ENCODE measurements at regions not wholly inside any gene's neighbourhood (a gene's known extent, or its start where the extent isn't known, plus 50 kb on each side); places are given as distances from the start of the nearest gene placed in this dataset.

- no peak for TF ChIP-seq CTCF (IDR thresholded peaks at IDR 0.05)
- no peak overlapping the region for H3K4me3 ChIP-seq (replicated peaks in 1 of 3; ENCODE audit: low read depth in 2 of 3, low read length in 3 of 3)
- no peak for DNase-seq
- no peak overlapping the region for H3K9ac ChIP-seq (ENCODE audit: insufficient read depth, low read length, poor library complexity, severe bottlenecking)
- H3K79me2 ChIP-seq (ENCODE audit: insufficient read depth, low read length) = no peaks in the 10 kb centered on the region
- no peak overlapping the region for H3K27ac ChIP-seq (ENCODE audit: low read depth in 1 of 2, low read length in 2 of 2)
- Mint-ChIP-seq H3K4me1 (no peaks in the 10 kb centered on the region), H3K9me3 (peaks cover 0 to 7% (median 2%) of the 10 kb centered on the region in 7 donors), H3K27me3 (ENCODE audit: low read depth in 3 of 3) (peaks cover 0 to 2% (median 0%) of the 10 kb centered on the region in 3 donors), H3K36me3 (no peaks in the 10 kb centered on the region), H3K27ac (no peak overlapping the region), H3K4me3 (no peak overlapping the region)
- no peaks in the 10 kb centered on the region for H4K20me1 ChIP-seq (ENCODE audit: insufficient read depth, low read length)
- H3K9me3 ChIP-seq (replicated peaks in 1 of 2; ENCODE audit: control insufficient read depth in 1 of 2, insufficient read depth in 1 of 2, low read length in 2 of 2) = no peaks in the 10 kb centered on the region
- WGBS (ENCODE audit: insufficient coverage) = 93% methylated on average over 2 of the region's 2 CpGs
- no peaks in the 10 kb centered on the region for H3K36me3 ChIP-seq (replicated peaks in 1 of 2; ENCODE audit: control insufficient read depth in 1 of 2, insufficient read depth in 2 of 2, low read length in 2 of 2)
- no peak overlapping the region for H2AFZ ChIP-seq (ENCODE audit: insufficient read depth, low read depth, low read length, poor library complexity, severe bottlenecking)
- intact Hi-C loops (cut with micrococcal nuclease) = no loop called here
- H3K4me1 ChIP-seq (ENCODE audit: control insufficient read depth in 1 of 2, insufficient read depth in 2 of 2, low read length in 2 of 2) = no peaks in the 10 kb centered on the region
- no peaks in the 10 kb centered on the region for H3K27me3 ChIP-seq (ENCODE audit: control insufficient read depth in 2 of 2, insufficient read depth in 2 of 2, low read length in 2 of 2)
- no peak overlapping the region for H3K4me2 ChIP-seq (replicated peaks; ENCODE audit: extremely low read depth, low read length, poor library complexity, severe bottlenecking)
Measured at GRCh38 chr6:119871520-119871919, 522.0 kb upstream of the MAN1A1 start.

- H3K27me3 Mint-ChIP-seq (ENCODE audit: low read depth in 3 of 3) = peaks cover 0 to 2% (median 0%) of the 10 kb centered on the region in 3 donors
- Histone ChIP-seq H3K9me3 (replicated peaks in 1 of 2; ENCODE audit: control insufficient read depth in 1 of 2, insufficient read depth in 1 of 2, low read length in 2 of 2) (peaks cover 0 to 4% of the 10 kb centered on the region in 2 donors), H3K27me3 (ENCODE audit: control insufficient read depth in 2 of 2, insufficient read depth in 2 of 2, low read length in 2 of 2) (no peaks in the 10 kb centered on the region), H3K4me1 (ENCODE audit: control insufficient read depth in 1 of 2, insufficient read depth in 2 of 2, low read length in 2 of 2) (no peaks in the 10 kb centered on the region), H2AFZ (ENCODE audit: insufficient read depth, low read depth, low read length, poor library complexity, severe bottlenecking) (no peak overlapping the region), H3K4me2 (replicated peaks; ENCODE audit: extremely low read depth, low read length, poor library complexity, severe bottlenecking) (no peak overlapping the region), H3K27ac (ENCODE audit: low read depth in 1 of 2, low read length in 2 of 2) (no peak overlapping the region), H3K4me3 (replicated peaks in 1 of 3; ENCODE audit: low read depth in 2 of 3, low read length in 3 of 3) (no peak overlapping the region), H3K79me2 (ENCODE audit: insufficient read depth, low read length) (no peaks in the 10 kb centered on the region), H3K36me3 (replicated peaks in 1 of 2; ENCODE audit: control insufficient read depth in 1 of 2, insufficient read depth in 2 of 2, low read length in 2 of 2) (no peaks in the 10 kb centered on the region), H4K20me1 (ENCODE audit: insufficient read depth, low read length) (no peaks in the 10 kb centered on the region), H3K9ac (ENCODE audit: insufficient read depth, low read length, poor library complexity, severe bottlenecking) (no peak overlapping the region)
- no peak for DNase-seq
- no peaks in the 10 kb centered on the region for H3K36me3 Mint-ChIP-seq
- WGBS (ENCODE audit: insufficient coverage) = 100% methylated on average over 2 of the region's 3 CpGs
- no peak overlapping the region for H3K27ac Mint-ChIP-seq
- no peak for TF ChIP-seq CTCF (IDR thresholded peaks at IDR 0.05)
- no peaks in the 10 kb centered on the region for H3K4me1 Mint-ChIP-seq
- peaks cover 2 to 20% (median 8%) of the 10 kb centered on the region in 7 donors for H3K9me3 Mint-ChIP-seq
- no peak overlapping the region for H3K4me3 Mint-ChIP-seq
- intact Hi-C loops (cut with micrococcal nuclease) = no loop called here
Measured at GRCh38 chr6:119865466-119866350, 516.1 kb upstream of the MAN1A1 start.
